Osteocyte (in vitro differentiated cells): ENCODE measurements at regions not wholly inside any gene's neighbourhood (a gene's known extent, or its start where the extent isn't known, plus 50 kb on each side); places are given as distances from the start of the nearest gene placed in this dataset.
"Not testable (repeated sequence)": the region's sequence is repeated elsewhere in the genome, so short reads cannot be mapped to it uniquely, and the experiment has no call there.

Experiments used
- DNase-seq: peaks from one replicate; pipeline ENCODE4 v3.0.0; 2021; ENCODE audit warnings: mixed read lengths; ENCODE audit not compliant: unreplicated experiment; ENCODE audit errors: extremely low spot score
- H3K27ac Mint-ChIP-seq: one replicate; pipeline ENCODE4 v1.8.0; 2021; ENCODE audit warnings: mild to moderate bottlenecking, mixed read lengths; ENCODE audit not compliant: unreplicated experiment
- H3K27me3 Mint-ChIP-seq: one replicate; pipeline ENCODE4 v1.8.0; 2021; ENCODE audit warnings: mixed read lengths; ENCODE audit not compliant: unreplicated experiment
- H3K36me3 Mint-ChIP-seq: one replicate; pipeline ENCODE4 v1.8.0; 2021; ENCODE audit warnings: mixed read lengths; ENCODE audit not compliant: unreplicated experiment
- H3K4me1 Mint-ChIP-seq: one replicate; pipeline ENCODE4 v1.8.0; 2021; ENCODE audit warnings: mixed read lengths; ENCODE audit not compliant: unreplicated experiment
- H3K4me3 Mint-ChIP-seq: one replicate; pipeline ENCODE4 v1.8.0; 2021; ENCODE audit warnings: mild to moderate bottlenecking, moderate library complexity, mixed read lengths; ENCODE audit not compliant: unreplicated experiment
- H3K9me3 Mint-ChIP-seq: one replicate; pipeline ENCODE4 v1.8.0; 2021; ENCODE audit warnings: mixed read lengths; ENCODE audit not compliant: unreplicated experiment
- TF ChIP-seq, protein P1 (sequence below): fragments of 200-600 bp; sonication (generic); IDR thresholded peaks from 2 replicates; pipeline ENCODE4 v1.5.0; 2021; ENCODE audit warnings: antibody characterized with exemption, mild to moderate bottlenecking, moderate library complexity

DNA sequence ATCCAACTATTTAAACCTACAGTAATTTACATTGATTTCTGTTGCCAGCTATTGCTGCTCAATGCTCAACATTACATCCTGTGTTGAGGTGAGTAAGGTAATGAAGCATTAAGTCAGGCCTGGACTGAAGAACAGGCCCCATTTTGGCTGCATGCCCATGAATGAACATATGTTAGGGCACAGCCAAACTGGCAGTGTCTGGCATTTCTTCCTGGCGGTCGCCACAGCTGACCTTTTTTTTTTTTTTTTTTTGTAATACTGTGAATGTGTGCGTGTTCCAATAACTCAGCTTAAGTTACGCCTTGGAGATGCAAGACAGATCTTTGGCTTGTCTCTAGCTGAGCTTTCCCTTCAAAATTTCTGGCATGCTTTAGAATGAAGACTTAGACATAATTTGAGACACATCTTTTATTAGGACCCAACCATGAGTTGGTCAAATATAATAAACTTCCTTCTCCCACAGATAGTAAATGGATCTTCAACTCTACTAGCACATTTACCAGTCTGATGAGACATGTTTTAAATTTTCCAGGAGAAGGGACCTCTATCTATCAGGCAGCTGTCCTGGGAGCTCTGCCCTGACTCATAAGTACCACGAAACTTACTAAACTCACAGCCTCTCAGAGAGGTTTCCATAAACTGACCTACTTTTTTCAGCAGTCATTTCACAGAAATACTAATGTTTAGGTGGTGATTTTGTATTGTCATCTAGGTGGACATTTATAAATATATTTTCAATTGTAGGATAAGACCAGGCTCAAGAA is 341.1 kb upstream of the RUNX1 start:
- Mint-ChIP-seq H3K27ac (no peak overlapping the region), H3K36me3 (peaks cover 1% of the 10 kb centered on the region), H3K4me3 (no peak overlapping the region), H3K9me3 (peaks cover 7% of the 10 kb centered on the region), H3K4me1 (no peaks in the 10 kb centered on the region), H3K27me3 (no peaks in the 10 kb centered on the region)
- TF ChIP-seq, protein P1, sequence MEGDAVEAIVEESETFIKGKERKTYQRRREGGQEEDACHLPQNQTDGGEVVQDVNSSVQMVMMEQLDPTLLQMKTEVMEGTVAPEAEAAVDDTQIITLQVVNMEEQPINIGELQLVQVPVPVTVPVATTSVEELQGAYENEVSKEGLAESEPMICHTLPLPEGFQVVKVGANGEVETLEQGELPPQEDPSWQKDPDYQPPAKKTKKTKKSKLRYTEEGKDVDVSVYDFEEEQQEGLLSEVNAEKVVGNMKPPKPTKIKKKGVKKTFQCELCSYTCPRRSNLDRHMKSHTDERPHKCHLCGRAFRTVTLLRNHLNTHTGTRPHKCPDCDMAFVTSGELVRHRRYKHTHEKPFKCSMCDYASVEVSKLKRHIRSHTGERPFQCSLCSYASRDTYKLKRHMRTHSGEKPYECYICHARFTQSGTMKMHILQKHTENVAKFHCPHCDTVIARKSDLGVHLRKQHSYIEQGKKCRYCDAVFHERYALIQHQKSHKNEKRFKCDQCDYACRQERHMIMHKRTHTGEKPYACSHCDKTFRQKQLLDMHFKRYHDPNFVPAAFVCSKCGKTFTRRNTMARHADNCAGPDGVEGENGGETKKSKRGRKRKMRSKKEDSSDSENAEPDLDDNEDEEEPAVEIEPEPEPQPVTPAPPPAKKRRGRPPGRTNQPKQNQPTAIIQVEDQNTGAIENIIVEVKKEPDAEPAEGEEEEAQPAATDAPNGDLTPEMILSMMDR = no peak
- DNase-seq = no peak

DNA sequence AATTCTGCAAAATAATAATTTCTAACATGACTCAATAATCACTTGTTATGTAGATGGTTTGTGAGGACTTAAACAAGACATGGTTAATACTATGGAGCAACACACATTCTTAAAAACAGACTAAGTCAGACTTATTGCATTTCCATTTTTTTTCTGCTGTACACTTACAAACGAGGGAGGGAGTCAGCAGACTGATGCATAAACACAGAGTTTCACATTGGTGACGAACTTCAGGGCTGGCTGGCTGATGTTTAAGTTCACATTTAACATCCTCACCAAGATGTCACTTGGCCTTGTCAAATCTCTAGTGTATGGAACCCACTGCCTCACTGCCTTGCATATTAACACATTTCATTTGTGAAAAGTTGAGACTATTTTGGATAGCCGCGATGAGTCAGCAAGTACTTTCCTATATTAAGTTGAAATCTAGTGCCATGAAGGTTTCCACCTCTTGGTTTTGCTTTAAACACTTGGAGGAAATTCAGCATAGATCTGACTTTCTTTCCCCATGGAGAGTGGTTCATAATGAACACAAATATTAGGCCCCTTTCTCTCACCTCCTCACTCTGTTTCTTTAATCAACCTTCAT is 337.5 kb upstream of the RUNX1 start:
- Mint-ChIP-seq H3K27me3 (no peaks in the 10 kb centered on the region), H3K36me3 (peaks cover 1% of the 10 kb centered on the region), H3K27ac (no peak overlapping the region), H3K4me1 (no peaks in the 10 kb centered on the region), H3K9me3 (peaks cover 7% of the 10 kb centered on the region), H3K4me3 (no peak overlapping the region)
- DNase-seq = no peak
- TF ChIP-seq, protein P1 = no peak

- H3K4me3 Mint-ChIP-seq = no peak overlapping the region
- peaks cover 7% of the 10 kb centered on the region for H3K9me3 Mint-ChIP-seq
- TF ChIP-seq, protein P1 = no peak
- no peak for DNase-seq
- H3K27me3 Mint-ChIP-seq = no peaks in the 10 kb centered on the region
- peaks cover 1% of the 10 kb centered on the region for H3K36me3 Mint-ChIP-seq
- no peaks in the 10 kb centered on the region for H3K4me1 Mint-ChIP-seq
- H3K27ac Mint-ChIP-seq = no peak overlapping the region
Measured at GRCh38 chr21:35384375-35384774, 335.3 kb upstream of the RUNX1 start.

- no peaks in the 10 kb centered on the region for H3K9me3 Mint-ChIP-seq
- TF ChIP-seq, protein P1 = no peak
- H3K36me3 Mint-ChIP-seq = no peaks in the 10 kb centered on the region
- H3K27ac Mint-ChIP-seq = no peak overlapping the region
- no peaks in the 10 kb centered on the region for H3K27me3 Mint-ChIP-seq
- DNase-seq = no peak
- H3K4me1 Mint-ChIP-seq = peaks cover 4% of the 10 kb centered on the region
- no peak overlapping the region for H3K4me3 Mint-ChIP-seq
Measured at GRCh38 chr21:35382696-35383095, 333.6 kb upstream of the RUNX1 start.

- no peaks in the 10 kb centered on the region for H3K36me3 Mint-ChIP-seq
- H3K9me3 Mint-ChIP-seq = no peaks in the 10 kb centered on the region
- no peak overlapping the region for H3K27ac Mint-ChIP-seq
- H3K4me1 Mint-ChIP-seq = peaks cover 10% of the 10 kb centered on the region
- DNase-seq = no peak
- H3K4me3 Mint-ChIP-seq = no peak overlapping the region
- TF ChIP-seq, protein P1 = no peak
- no peaks in the 10 kb centered on the region for H3K27me3 Mint-ChIP-seq
Measured at GRCh38 chr21:35381743-35382310, 332.7 kb upstream of the RUNX1 start.

- peaks cover 14% of the 10 kb centered on the region for H3K4me1 Mint-ChIP-seq
- H3K9me3 Mint-ChIP-seq, H3K4me3 Mint-ChIP-seq, H3K27me3 Mint-ChIP-seq, H3K27ac Mint-ChIP-seq, H3K36me3 Mint-ChIP-seq, DNase-seq: not testable (repeated sequence)
Measured at GRCh38 chr21:35380304-35380703, 331.2 kb upstream of the RUNX1 start.
